GM12864 (cell line): ENCODE measurements at regions not wholly inside any gene's neighbourhood (a gene's known extent, or its start where the extent isn't known, plus 50 kb on each side); places are given as distances from the start of the nearest gene placed in this dataset.

Experiments used
- DNase-seq: peaks from one replicate; pipeline ENCODE4 v3.0.0-alpha.2; 2011; ENCODE audit warnings: low read depth
- H3K4me3 ChIP-seq: 2 replicates; pipeline ENCODE4 v1.5.1; 2011; ENCODE audit warnings: mild to moderate bottlenecking, low read depth, low read length, control low read depth
- CTCF ChIP-seq: IDR thresholded peaks from 2 replicates; pipeline ENCODE4 v1.5.1; 2011; ENCODE audit warnings: low read depth, mild to moderate bottlenecking, moderate library complexity, low read length, control low read depth, inconsistent platforms; ENCODE audit errors: missing control alignments

DNA sequence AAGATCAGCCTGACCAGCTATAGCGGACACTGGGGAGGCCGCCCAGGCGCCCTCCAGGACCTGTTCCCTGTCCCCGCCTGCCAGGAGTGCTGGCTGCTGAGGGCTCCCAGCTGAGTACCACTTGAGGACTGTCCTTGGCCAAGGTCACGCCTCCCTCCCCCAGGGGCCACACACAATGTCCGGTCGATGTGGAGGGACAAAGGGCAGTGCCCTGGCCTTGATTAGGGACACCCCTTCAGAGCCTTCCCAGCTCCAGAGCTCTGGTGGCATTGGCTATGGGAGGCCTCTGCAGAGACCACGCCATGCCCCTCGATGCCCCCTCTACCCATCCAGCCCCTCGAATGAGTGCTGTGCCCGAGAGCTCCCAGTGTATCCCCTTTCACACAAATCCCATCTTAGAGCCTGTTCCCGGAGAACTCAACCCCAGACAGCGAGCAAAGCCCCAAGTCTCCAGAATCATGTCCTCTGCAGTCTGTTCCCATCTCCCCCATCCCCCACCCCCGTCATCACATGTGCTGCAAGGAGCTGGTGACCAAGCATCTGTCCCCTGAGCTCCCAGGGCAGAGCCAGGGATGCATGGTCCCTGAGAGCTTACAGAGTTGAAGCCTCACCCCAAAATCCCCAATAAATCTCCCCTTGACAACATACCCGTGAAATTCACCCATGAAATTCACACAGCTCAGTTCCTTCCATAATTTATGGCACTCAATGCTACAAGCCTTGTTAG, 158.9 kb downstream of the NUP210 start:
- no peak for TF ChIP-seq CTCF
- H3K4me3 ChIP-seq, result no peak overlapping the region
- DNase-seq, result no peak

GRCh38 chr3:13260259-13261103, 159.6 kb downstream of the NUP210 start:
- H3K4me3 ChIP-seq, result no peak overlapping the region
- TF ChIP-seq CTCF, result peak; percentile 21
- no peak for DNase-seq

DNA sequence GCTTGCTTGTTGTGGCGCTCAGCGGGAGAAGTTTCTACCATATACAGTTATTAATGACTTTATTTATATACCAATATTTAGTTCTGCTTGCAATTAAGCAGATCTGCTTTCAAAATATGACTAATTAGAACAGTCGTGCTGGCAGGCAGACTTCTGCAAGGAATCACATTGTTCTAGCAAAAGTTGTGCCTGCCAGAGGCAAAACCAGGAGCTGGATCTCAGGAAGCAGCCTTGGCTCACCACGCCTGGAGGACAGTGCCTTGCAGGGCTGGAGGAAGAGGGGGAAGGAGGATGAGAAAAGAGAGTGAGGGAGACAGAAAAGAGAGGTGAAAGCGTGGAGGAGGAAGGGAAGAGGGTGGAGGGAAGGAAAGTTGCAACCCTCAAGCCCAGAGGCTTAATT, 160.3 kb downstream of the NUP210 start:
- no peak for TF ChIP-seq CTCF
- no peak overlapping the region for H3K4me3 ChIP-seq
- DNase-seq, result no peak

- TF ChIP-seq CTCF, result no peak
- no peak for DNase-seq
- no peak overlapping the region for H3K4me3 ChIP-seq
These were observed 161.1 kb downstream of the NUP210 start for GRCh38 chr3:13258986-13259514.

- no peak for DNase-seq
- TF ChIP-seq CTCF, result no peak
These were observed 161.8 kb downstream of the NUP210 start for GRCh38 chr3:13258280-13258679.

DNA sequence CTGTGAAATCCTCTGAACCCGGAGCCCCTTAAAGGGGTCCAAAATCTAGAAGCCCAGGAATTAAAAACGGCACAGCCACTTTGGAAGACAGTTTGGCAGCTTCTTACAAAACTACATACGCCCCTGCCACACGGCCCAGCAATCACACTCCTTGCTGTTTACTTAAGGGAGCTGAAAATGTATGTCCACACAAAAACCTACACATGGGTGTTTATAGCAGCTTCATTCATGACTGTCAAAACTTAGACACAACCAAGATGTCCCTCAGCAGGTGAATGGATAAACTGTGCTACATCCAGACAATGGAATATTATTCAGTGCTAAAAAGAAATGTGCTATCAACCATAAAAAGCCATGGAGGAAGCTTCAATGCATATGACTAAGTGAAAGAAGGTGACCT, 162.5 kb downstream of the NUP210 start:
- no peak for TF ChIP-seq CTCF
- no peak overlapping the region for H3K4me3 ChIP-seq
- DNase-seq, result no peak

More at GRCh38 chr3:13258280-13258679, 161.8 kb downstream of the NUP210 start:
- H3K4me3 ChIP-seq, result no peak overlapping the region
